Skin epidermis (tissue), 12 donors: ENCODE measurements at regions not wholly inside any gene's neighbourhood (a gene's known extent, or its start where the extent isn't known, plus 50 kb on each side); places are given as distances from the start of the nearest gene placed in this dataset.
"Not testable (repeated sequence)": the region's sequence is repeated elsewhere in the genome, so short reads cannot be mapped to it uniquely, and the experiment has no call there.

Experiments
- H3K27ac ChIP-seq, 21 experiments: fragments of 200-600 bp; sonication (generic) in 11 of 21; one replicate each; pipeline ENCODE4 v1.5.0; 2020; ENCODE audit warnings: mild to moderate bottlenecking in 3 of 21, inconsistent platforms in 2 of 21, moderate library complexity in 2 of 21
- H3K4me3 ChIP-seq, 7 experiments: fragments of 200-600 bp; sonication (generic) in 2 of 7; one replicate each; pipeline ENCODE4 v1.5.0; 2020; ENCODE audit warnings: inconsistent platforms in 2 of 7, mild to moderate bottlenecking in 2 of 7, moderate library complexity in 1 of 7

GRCh38 chr12:68530965-68531364 lies 79.7 kb upstream of the RAP1B start:
- Histone ChIP-seq H3K27ac (peak overlapping the region in 1 of 21 experiments; percentile 15), H3K4me3 (no peak overlapping the region)

GRCh38 chr12:68532204-68532886 lies 78.4 kb upstream of the RAP1B start:
- H3K27ac ChIP-seq: no peak overlapping the region

GRCh38 chr12:68532887-68533248 lies 77.8 kb upstream of the RAP1B start:
- no peak overlapping the region for H3K4me3 ChIP-seq
- H3K27ac ChIP-seq: no peak overlapping the region

More at GRCh38 chr12:68532204-68532886, 78.4 kb upstream of the RAP1B start:
- H3K4me3 ChIP-seq: no peak overlapping the region

GRCh38 chr12:68534108-68534507 lies 76.6 kb upstream of the RAP1B start:
- Histone ChIP-seq H3K27ac (no peak overlapping the region), H3K4me3 (no peak overlapping the region)

GRCh38 chr12:68536885-68537485 lies 73.7 kb upstream of the RAP1B start:
- H3K4me3 ChIP-seq: no peak overlapping the region
- no peak overlapping the region for H3K27ac ChIP-seq

GRCh38 chr12:68537571-68537970 lies 73.1 kb upstream of the RAP1B start:
- H3K4me3 ChIP-seq: no peak overlapping the region
- no peak overlapping the region for H3K27ac ChIP-seq

GRCh38 chr12:68538726-68539614 lies 71.7 kb upstream of the RAP1B start:
- H3K4me3 ChIP-seq: peak overlapping the region in 3 of 7 experiments; percentile 10 to 20 (median 15)
- H3K27ac ChIP-seq: peak overlapping the region in 18 of 21 experiments; percentile 4 to 84 (median 56)

GRCh38 chr12:68539615-68539952 lies 71.1 kb upstream of the RAP1B start:
- Histone ChIP-seq H3K4me3 (peak overlapping the region in 1 of 7 experiments; percentile 20), H3K27ac (peak overlapping the region in 14 of 21 experiments; percentile 12 to 84 (median 62))

- peak overlapping the region in 2 of 21 experiments; percentile 1 to 53 for H3K27ac ChIP-seq
- H3K4me3 ChIP-seq: not testable (repeated sequence)
Measured at GRCh38 chr12:68540768-68541167, 69.9 kb upstream of the RAP1B start.

GRCh38 chr12:68547318-68547717 lies 63.4 kb upstream of the RAP1B start:
- H3K4me3 ChIP-seq: not testable (repeated sequence)

GRCh38 chr12:68552605-68553195 lies 58.0 kb upstream of the RAP1B start:
- H3K4me3 ChIP-seq, H3K27ac ChIP-seq: not testable (repeated sequence)

More at GRCh38 chr12:68547318-68547717, 63.4 kb upstream of the RAP1B start:
- H3K27ac ChIP-seq: not testable (repeated sequence)

GRCh38 chr12:68557011-68557730 lies 53.5 kb upstream of the RAP1B start:
- Histone ChIP-seq H3K27ac (no peak overlapping the region), H3K4me3 (no peak overlapping the region)

- H3K27ac ChIP-seq: peak overlapping the region in 1 of 21 experiments; percentile 78
- H3K4me3 ChIP-seq: no peak overlapping the region
Measured at GRCh38 chr12:68559246-68559645, 51.5 kb upstream of the RAP1B start.

GRCh38 chr12:68559984-68560850 lies 50.5 kb upstream of the RAP1B start:
- Histone ChIP-seq H3K27ac (peak overlapping the region in 13 of 21 experiments; percentile 14 to 78 (median 39)), H3K4me3 (no peak overlapping the region)

- Histone ChIP-seq H3K4me3 (no peak overlapping the region), H3K27ac (peak overlapping the region in 11 of 21 experiments; percentile 14 to 78 (median 39))
Measured at GRCh38 chr12:68560851-68561422, 49.8 kb upstream of the RAP1B start.
